Lung microvascular endothelial cell (primary cell): ENCODE measurements at regions not wholly inside any gene's neighbourhood (a gene's known extent, or its start where the extent isn't known, plus 50 kb on each side); places are given as distances from the start of the nearest gene placed in this dataset.
"Not testable (repeated sequence)": the region's sequence is repeated elsewhere in the genome, so short reads cannot be mapped to it uniquely, and the experiment has no call there.

Source experiments
- DNase-seq, 2 donors: peaks; one replicate each; pipeline versions ENCODE4 v3.0.0 to v3.0.0-alpha.2; 2010; ENCODE audit warnings: low read depth in 2 of 2

GRCh38 chr12:22810036-22810435, 185.1 kb downstream of the ETNK1 start:
- DNase-seq = no peak

DNA sequence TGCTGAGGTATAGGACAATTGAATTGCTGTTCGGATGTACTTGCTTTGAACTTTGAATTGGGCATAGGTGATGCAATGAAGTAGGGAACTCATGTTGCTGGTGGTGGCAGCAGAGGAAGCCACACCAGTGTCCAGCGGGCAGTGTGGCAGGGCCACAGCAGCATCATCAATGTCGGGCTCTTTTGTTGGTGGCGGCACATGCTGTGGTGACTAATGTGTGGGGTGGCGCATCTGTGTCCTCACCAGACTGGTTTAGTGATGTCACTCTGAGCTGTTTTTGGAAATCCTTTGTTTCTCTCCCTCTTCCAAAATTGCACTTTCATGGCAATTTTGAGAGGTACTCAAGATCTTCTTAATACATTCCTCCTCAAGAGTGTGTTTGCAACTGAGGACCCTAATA, 187.6 kb downstream of the ETNK1 start:
- no peak for DNase-seq

GRCh38 chr12:22821985-22822384, 197.0 kb downstream of the ETNK1 start:
- DNase-seq = no peak

GRCh38 chr12:22826026-22826425, 201.1 kb downstream of the ETNK1 start:
- no peak for DNase-seq

DNA sequence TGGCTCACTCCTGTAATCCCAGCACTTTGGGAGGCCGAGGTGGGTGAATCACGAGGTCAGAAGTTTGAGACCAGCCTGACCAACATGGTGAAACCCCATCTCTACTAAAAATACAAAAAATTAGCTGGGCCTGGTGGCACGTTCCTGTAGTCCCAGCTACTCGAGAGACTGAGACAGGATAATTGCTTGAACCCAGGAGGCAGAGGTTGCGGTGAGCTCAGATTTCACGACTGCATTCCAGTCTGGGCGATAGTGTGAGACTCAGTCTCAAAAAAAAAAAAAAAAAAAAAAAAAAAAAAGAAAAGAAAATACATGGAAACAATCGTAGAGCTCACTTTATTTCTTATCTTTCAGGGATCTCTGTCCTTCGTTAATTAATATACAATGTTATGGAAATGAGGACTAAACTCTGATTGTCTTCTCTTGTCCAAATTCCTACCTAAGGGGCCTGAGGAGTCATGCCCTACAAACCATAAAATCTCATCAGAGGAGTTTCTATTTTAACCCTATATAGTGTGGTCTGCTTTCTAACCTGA, 201.5 kb downstream of the ETNK1 start:
- DNase-seq = not testable (repeated sequence)

DNA sequence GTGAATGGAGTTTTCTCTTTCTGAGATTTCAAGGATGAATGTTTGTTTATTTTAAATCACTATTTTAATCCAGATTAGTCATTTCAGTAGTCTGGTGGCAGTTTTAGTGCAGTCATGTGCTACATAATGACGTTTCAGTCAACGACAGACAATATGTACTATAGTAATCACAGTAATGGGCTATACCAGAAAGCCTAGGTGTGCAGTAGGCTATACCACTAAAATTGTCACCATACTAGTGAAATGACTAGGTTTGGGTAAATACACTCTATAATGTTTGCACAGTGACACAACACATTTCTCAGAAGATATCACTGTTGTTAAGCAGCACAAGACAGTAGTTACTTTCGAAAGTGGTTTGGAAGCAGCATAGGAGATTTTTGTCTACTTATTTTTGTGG, 203.1 kb downstream of the ETNK1 start:
- no peak for DNase-seq

DNA sequence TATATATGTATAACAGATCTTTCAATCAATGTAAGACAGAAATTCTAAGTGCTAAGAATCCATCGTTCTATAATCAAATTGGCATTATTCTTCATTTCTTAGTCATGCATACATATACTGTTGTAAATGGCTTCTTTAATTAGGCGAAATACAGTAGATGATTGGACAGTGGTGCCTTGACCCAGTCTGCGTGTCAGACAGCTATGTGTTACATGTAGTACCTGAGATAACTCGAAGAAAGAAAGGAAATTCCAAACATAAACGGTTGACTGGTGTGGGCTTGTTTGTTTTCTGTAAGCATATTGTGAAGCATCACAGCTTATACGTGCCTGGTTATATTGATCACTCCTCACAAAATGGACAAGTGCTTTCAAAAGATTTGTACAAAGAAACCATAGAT, 210.5 kb downstream of the ETNK1 start:
- DNase-seq = no peak

GRCh38 chr12:22850185-22850584, 225.2 kb downstream of the ETNK1 start:
- no peak for DNase-seq

- DNase-seq = no peak
These were observed 226.6 kb downstream of the ETNK1 start for GRCh38 chr12:22851532-22851931.

DNA sequence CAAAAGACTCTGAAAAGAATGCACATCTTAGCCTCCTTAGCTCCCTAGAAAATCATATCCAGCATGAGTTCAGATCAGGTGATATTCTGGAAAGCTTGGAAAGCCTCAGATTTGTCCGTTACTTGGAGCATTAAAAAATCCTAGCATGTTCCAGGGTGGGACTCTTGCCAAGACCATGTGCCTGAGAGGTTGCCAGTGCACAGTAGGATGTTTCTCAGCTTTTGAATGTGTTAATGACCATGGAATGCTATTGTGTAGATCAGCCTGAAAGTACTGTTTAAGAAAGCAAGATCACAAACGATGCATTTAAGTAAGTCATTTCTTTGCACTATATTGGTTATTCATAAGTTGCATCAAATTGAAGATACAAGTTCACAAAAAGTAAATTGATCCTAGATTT, 230.5 kb downstream of the ETNK1 start:
- DNase-seq = no peak

- DNase-seq = peak; percentile 30 to 58
These were observed 231.2 kb downstream of the ETNK1 start for GRCh38 chr12:22856178-22856577.

GRCh38 chr12:22858849-22859570, 234.0 kb downstream of the ETNK1 start:
- DNase-seq = peak in 1 of 2 donors; percentile 8

DNA sequence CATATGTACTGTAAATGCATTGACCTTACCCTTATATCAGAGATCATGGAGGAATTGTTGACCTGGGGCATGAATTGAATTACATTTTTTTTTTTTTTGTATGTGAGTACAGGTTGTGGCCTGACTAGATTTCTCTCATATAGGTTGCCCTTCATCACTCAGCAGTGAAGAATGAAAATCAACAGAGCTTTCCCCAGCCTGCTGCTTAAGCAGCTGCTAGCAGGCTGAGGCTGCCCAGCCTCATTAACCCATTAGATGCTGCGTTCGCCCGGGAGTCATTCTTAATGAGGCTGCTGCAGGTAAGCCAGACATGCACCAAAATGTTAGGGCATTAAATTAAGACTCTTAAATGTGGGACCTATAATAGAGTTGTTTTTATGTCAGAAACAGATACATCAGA, 236.0 kb downstream of the ETNK1 start:
- DNase-seq = no peak

- DNase-seq = no peak
These were observed 240.9 kb downstream of the ETNK1 start for GRCh38 chr12:22865822-22866221.

DNA sequence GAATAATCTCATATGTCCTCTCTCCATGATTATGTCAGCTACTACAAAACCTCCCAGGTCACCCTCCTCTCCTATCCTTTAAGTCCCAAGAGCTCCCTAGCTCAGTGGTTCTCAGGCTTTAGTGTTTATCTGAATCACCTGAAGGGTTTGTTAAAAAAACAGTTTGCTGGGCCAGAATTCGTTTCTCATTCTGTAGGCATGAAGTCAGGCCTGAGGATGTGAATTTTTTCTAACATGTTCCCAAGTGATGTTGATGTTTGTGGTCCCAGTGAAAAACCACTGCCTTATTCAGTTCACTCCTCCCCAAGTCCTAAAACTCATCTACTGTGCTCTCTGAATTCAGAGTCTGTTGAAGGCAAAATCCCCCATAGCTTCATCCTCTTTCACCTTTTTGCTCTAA, 241.4 kb downstream of the ETNK1 start:
- DNase-seq = no peak

DNA sequence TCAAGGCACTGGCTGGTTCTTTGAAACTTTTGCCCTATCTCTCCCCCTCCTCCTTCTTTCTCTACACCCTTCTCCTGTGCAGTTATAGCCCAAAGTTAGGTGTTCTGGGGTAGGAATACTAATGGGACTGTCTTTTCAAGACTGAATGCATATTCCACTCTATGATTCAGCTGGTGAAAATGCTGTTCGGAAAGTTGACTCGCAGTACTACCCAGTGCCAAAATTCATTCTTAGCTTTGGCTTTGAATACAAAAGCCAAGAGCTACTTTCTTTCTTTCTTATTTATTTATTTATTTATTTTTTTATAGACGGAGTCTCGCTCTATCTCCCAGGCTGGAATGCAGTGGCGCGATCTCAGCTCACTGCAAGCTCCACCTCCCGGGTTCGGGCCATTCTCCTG, 249.2 kb downstream of the ETNK1 start:
- DNase-seq = no peak

GRCh38 chr12:22876262-22876661, 251.3 kb downstream of the ETNK1 start:
- DNase-seq = no peak

DNA sequence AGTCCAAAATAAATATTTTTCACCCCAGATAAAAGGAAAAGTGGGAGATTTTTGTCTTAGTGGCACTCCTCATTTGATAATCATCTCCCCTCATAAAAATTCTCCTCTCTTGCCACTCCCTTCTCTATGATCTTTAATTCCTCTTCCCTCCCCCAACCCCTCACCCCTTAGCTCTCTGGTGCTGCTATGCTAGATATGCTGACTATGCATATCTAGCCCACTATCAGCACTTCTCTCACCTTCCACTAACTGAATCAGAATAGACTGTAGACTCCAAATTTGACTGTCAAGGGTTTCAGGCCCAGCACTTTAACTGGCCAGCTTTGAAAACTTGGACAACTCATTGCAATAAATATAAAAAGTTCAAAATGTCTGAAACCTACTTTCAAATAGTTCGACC, 254.2 kb downstream of the ETNK1 start:
- DNase-seq = no peak

GRCh38 chr12:22880331-22880730, 255.4 kb downstream of the ETNK1 start:
- no peak for DNase-seq

GRCh38 chr12:22880807-22881206, 255.8 kb downstream of the ETNK1 start:
- no peak for DNase-seq

DNA sequence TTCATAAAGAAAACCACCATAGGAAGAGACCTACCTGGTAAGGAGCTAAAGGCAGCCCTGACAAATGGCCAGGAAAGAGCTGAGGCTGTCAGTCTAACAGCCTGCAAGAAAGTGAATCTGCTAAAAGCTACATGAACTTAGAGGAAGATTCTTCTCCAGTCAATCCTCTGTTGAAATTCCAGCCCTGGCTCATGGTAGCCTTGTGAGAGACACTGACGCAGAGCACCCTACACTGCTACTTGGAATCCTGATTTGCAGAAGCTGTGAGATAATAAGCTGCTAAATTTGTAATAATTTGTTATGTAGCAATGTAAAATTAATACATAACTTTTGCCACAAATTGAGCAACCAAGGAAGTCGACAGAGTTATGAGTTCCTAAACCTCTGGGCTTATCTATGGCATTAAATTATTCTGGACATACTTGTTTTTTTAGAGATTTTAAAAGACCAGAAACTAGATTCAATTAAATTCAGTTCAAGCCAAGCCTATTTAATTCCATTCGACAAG, 257.0 kb downstream of the ETNK1 start:
- DNase-seq = no peak

- no peak for DNase-seq
These were observed 257.6 kb downstream of the ETNK1 start for GRCh38 chr12:22882559-22882958.

- no peak for DNase-seq
These were observed 268.9 kb downstream of the ETNK1 start for GRCh38 chr12:22893878-22894277.
